Activated naive CD8-positive, alpha-beta T cell treated with anti-CD3 and anti-CD28 coated beads, Interleukin-2, amount 50 U/mL, for 16 hours (primary cell): ENCODE measurements at regions not wholly inside any gene's neighbourhood (a gene's known extent, or its start where the extent isn't known, plus 50 kb on each side); places are given as distances from the start of the nearest gene placed in this dataset.

ENCODE experiments used
- DNase-seq: peaks from one replicate; pipeline ENCODE4 v3.0.0-alpha.2; 2020; ENCODE audit warnings: low read depth, low spot score

DNA sequence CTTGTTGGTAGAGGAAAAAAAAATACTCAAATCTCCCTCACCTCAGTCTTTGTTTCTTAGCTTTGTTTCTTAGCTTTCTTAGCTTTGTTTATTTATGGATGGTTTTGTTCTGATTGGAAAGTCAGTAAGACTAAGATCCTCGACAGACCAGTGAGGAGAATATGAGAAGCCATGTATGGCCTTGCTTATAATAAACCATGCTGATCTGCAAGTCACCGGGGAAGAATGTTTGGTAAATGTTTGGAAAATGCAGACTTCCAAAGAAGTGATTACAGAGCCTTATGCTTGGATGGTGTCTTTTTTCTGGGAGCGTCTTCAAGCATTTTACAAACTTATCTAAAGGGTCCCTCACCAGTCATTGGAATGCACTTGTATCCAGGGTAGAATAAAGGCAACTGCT, 90.1 kb upstream of the NOCT start:
- no peak for DNase-seq

DNA sequence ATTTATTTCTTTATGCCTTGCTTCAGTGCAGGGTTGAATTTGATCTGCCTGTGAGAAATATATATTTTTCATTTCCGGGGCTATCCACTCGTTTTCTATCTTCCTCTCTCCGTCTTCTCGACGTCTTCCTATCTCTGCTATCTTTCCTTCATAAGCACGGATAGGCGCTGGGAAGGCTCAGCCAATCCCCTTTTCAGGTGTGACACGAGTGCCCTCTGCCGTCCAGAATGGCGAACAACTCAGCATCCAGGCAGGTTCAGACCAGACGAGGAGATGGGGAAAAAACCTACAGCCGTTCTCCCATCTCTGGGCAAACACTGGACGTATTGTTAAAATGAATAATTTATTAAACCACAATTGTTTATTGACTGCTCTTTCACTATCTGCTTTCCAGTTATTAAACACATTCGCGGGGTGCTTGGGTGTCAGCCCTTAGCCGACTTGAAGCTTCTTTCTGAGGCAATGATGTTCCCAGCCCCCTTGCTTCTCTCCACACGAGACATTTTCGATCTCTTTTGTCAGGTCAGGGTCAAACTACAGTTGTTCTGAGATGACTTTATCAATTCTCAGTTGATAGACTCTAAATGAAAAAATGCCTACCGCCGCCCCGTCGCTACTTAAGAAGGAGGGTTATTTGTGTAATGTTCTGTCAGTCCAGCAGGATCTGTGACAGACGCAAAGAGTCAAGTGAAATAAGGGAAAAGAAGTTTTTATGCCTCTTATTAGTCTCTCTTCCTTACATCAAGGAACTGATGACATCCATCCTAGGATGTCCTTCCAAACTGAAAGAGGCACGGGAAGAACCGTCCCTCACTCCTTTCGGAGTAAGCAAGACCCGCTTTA, 96.3 kb upstream of the NOCT start:
- DNase-seq, result peak; percentile 2

DNA sequence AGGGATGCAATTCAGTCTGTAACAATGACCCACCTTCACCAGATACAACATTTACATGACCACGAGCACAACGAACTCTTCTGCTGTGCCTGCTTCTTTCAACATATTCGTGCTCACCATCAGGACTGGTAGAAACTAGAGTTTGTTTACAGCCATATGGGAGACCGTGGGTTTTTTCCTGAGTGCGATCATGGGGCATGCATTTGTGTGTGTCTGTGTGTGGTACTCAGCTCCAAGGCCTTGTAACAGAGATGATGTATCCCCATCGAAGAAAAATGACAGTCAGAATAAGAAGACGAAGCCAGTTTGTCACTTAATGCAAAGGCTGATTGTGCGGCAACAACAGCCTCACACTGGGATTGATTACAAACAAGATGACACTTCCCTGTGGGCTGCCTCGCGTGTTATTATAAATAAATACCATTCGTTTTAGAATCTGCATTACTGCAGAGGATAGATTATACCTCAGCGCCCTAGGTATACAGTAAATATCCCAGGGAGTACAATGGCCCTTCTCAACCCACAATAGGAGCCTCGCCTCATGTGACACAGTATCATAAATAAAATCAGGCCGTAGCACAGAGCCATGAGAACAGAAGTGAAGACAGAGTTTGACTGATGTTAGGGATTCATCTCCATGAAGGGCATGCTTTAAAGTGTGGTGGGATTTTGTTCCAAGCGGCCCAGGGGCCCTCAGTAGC, 97.3 kb upstream of the NOCT start:
- DNase-seq, result no peak

DNA sequence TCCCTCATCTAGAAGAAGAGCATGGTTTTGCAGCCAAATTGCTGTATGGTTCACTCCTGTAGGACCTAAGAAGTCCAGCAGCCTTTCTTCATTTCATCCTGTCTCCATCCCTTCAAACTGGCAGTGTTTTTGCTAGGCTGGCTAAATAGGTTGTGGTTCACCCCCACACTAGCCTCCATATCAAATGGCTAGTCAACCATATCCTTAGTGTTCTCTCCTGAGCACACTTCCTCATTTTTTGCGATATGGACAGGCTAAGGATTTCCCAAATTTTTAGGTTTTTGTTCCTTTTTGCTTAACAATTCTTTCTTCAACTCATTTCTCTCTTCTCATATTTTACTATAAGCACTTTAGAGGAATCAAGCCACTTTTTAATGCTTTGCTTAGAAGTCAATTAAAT, 98.8 kb upstream of the NOCT start:
- no peak for DNase-seq

DNA sequence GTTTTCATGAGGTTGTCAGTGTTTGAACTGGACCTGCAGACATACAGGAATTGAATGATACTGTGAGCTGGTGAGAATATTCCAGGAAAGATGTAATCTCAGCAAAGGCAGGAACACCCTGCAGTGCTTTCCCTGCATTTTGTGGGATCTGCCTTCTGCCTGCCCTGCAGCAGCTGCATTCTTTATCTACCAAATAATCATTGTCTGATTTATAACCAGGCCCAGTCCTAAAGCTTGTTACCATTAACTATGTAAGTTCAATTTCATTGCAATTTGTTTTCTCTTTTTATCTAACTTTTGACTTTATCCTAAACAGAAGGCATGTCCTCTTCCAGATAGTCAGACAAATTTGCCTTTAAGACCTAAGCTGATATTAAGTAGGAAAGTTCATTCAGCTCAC, 99.8 kb upstream of the NOCT start:
- DNase-seq, result no peak

DNA sequence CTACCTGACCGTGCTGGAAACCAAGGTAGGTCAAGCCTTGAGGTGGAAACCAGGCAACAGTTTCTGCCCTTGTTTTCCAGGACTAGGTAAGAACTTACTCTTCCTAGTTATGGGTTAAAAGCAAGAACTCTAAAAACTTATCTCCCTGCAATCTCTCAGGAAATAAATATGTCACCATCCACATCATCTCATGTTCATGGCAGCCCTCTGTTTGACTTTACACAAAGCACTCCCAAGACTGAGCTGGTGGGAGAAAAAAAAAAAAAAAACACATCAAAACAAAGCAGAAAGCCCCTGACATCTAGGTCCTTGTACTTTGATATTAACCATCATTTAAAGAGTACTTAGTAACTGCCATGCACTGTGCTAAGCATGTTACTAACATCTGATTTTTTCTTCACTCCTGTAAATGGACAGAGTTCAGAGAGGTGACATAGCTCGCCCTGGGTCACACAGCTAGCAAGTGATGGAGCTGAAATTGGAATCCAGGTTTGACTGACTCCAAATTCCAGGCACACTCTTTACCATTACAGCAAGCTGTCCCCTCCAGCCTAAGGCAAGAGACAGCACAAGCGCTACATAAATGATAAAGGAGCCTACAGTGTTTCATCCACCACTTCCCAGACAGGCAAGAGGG, 102.8 kb upstream of the NOCT start:
- no peak for DNase-seq

DNA sequence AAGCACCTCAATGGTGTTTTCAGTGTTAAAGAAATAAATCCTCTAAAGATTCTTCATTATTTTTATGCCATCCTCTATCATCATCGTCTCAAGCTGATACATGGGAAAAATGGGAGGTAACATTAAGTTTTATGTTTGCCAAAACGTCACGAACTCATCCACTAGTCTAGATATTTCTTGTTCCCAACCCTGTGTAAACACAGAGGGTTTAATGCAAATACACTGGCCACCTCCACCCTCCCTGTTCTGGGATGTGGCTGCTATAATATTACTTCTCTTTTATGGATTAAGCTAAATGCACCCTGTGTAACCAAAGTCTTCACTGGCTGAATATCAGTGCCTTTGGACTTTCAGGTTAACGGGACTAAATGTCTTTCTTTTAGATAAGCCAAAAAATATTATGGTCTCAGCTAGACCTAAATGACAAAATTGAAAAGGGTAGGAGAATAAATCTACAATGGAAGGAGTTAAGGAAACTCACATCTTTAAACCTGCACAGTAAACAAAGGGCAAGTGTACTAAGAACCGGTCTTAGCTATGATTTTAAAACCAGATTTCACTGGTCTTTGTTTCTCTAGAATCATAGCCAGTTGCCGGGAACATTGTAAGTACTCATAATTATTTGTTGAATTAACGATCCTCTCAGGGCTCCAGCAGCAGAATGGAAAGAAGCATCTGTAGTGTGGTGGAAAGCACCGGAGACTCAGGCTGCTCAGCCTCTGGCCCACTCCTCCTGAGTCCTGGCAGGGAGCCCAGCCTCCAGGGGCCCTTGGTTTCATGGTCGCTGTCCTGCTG, 103.5 kb upstream of the NOCT start:
- no peak for DNase-seq

DNA sequence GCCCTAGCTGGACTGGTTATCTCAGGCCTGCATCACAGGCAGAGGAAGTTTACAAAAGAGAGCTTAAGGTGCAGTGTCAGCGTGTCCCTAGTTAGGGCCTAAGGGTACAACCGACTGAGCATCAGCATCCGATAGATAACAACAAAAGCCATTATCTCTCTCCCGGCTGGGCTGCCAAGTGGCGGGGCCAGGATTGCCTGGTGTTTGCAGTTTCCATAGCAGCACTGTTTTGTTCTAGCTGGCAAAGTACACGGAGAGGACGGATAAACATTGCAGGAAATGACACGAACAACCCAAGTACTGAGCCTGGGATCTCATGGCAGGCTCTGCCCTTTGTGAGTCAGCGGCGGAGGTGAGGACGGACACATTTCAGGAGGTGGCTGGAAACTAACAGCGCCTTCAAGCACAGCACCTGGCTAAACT, 104.7 kb upstream of the NOCT start:
- DNase-seq, result no peak

DNA sequence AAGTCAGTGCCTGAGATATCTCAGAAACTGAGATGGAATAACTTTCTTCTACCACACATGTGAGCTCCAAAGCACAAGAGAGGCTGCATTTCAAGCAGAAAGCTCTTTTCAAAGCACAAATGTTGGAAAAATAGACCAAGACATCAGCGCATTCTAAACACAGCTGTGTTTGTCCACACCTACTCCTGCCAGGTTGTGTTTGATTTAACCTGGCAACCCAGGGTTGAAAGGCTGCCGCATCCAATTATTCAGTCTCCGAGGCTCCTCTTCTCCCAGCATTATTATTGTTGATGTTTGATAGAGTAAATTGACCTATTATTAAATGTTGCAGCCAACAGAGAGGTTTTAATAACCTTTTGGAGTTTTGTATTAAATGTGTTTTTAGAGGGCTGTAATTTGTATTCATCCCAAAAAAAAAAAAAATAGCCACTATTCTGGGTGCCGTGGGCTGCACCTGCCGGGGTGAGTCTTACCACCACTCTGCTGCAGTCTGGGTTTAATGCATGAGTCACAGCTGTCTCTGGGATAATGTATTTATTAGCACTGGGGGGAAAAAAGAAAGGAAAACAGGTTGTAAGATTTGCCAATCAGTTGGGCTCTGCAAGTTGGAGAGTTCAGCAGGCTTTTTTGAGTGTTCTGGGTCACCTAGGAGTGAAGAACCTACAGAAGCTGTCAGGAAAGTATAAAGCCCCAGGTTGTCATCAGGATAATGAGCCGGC, 105.2 kb upstream of the NOCT start:
- no peak for DNase-seq

DNA sequence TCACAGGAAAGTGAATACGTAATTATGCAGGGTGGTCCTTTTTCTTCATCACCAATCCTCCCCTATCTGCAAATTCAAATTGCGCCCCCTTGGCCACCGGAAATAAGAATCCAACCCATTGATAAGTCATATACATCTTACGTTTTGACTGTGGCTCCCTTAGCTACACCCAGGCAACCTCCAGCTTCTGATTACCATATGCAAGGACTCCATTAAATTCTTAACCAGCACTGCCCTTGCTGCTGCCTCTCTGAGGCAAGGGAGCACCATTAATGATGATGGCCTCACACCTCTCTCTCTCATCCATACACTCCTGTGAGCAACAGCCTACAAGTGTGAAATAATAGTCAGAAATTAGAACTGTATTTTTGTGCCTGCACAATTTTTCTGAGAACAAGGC, 106.0 kb upstream of the NOCT start:
- no peak for DNase-seq

DNA sequence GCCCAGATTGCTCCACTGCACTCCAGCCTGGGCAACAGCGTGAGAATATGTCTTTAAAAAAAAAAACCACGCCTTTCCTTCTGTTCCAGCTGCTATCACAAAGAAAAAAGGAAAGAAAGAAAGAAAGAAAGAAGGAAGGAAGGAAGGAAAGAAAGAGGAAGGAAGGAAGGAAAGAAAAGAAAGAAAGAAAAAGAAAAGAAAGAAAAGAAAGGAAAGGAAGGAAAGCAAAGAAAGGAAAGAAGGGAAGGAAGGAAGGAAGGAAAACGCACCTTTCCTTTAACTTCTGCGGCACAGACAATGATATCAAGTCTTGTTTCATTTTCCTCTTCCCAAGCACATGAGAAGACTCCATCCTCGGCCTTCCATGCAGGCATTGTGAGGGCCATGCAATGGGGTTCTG, 107.4 kb upstream of the NOCT start:
- DNase-seq, result no peak

DNA sequence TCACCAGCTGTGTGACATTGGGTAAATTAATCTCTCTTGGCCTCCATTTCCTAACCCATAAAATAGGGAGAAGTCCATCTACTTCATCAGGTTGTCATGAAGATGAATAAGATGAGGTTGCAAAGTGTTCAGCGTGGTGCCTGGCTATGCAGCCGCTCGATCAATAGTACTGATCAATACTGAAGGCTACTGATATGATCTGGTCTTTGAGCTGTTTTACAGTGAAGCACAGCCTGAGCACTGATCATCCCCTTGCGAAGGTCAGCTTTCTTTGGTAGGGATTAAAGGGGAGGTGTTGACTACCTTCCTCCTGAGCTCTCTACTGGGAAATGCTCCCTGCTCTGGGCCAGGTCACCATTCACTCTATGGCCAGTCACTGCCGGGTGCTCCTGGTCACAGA, 108.4 kb upstream of the NOCT start:
- DNase-seq, result no peak

DNA sequence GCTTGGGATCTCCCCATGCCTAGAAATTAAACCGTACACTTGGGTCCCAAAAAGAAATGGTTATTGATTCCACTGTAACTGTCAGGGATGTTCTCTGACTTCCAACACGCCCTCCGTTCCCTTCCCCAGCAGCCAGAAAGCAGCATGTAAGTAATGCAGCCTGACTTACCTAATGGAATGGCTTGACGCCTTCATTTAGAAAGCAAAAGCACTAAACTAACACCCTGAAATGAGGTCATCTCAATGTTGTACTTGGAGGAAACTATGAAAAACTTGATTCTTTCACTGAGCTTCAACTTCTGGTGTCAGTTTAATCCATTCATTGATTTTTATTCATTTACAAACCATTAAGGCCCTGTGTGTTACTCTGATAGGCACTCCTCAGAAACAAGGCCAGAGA, 110.8 kb upstream of the NOCT start:
- no peak for DNase-seq

DNA sequence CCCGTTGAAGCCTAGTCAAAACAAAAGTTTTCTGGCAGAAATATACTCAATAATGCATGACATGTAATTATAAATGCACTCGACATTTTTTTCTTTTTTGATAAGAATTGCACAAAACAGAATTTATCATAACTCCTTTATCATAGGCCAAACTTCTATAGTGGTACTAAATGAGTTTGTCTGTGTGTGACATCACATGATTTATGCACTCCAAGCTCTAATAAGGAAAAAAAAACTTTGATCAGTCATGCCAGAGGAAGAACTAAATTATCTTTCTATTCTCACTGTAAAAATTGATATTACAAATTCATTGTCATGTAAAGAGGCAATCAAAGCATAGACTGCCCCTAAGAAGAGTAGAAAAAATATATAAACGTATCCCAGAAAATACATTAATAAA, 112.4 kb upstream of the NOCT start:
- no peak for DNase-seq

DNA sequence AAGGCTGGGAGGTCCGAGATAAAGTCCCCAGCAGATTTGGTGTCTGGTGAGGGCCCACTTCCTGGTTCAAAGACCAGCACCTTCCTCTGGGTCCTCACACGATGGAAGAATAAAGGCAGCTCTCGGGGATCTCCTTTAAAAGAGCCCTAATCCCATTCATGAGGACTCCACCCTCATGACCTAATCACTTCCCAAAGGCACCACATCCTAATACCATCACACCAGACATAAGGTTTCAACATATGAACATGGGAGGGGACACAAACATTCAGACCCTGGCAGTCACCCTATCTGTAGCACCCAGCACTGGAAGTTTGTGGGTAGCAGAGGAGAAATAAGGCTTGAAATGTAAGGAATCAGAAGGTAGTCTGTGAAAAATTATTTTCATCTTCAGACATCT, 112.9 kb upstream of the NOCT start:
- no peak for DNase-seq

DNA sequence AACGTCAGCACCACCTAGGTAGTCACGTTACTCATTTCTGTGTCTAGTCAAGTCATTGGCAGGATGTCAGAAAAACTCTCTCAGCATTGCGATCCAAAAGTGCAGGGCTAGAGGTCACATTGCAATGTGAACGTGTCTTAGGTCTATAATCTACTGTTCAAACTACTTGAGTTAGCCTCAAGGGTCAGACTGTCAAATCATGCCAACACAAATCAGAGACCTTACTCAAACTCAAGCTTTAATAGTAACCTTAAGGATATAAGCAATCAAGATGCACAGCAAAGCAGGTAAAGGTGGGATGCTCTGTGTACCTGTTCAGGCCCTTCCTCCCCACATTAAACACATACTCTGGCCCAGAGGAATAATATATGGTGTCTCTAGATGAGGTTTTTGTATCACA, 114.4 kb upstream of the NOCT start:
- DNase-seq, result no peak

DNA sequence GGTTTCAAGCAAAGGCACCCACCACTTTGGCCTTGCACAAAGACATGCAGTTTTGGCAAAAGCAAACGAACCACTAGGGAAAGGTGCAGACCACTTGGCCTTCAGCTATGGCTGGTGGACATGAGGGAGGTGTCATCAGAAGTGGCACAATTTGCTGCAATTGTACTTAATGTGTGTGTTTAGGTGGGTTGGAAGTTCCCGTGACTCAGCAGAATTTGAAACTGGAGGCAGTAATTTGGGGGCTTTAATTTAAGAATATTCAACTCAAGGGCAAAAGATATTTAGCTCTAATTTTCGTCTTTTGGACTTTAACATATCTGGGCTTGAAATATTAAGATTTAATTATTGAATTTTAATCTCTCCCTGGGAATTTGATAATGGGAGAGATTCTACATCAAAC, 115.6 kb upstream of the NOCT start:
- no peak for DNase-seq

DNA sequence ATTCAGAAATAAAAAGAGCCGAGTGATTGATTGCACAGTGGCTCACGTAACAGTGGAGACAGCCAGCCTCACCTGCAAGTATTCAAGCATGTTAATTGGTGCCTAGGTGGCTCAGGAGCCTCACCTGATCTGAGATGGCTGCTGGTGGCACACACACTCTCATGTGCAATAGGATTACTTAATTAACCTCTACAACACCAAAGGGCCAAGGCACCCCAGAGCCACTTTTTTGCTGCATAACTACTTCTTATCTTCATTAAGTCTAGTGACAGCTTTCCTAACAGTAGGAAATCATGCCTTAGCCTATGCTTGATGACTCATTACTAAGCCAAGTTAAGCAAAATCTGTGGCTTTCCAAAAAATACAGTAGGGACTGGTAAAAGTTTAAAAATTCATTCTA, 117.3 kb upstream of the NOCT start:
- no peak for DNase-seq

DNA sequence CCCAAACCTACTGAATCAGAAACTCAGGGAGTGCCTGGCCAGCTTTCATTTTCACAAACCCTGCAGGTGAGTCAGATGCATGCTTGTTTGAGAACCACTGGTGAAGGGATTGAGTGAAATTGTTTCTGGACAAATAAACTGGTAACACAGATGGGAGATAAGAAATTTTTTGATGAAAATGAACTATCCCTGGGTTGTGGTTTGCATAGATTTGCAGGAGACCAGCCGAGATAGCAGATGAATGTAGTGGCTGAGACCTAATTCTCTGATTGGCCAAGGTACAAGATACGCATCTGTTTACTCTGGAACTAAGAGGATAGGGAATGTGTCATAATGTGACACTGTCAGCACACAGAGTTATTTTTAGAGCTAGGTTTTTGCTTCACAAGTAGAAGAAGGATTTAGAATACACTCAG, 117.8 kb upstream of the NOCT start:
- no peak for DNase-seq

DNA sequence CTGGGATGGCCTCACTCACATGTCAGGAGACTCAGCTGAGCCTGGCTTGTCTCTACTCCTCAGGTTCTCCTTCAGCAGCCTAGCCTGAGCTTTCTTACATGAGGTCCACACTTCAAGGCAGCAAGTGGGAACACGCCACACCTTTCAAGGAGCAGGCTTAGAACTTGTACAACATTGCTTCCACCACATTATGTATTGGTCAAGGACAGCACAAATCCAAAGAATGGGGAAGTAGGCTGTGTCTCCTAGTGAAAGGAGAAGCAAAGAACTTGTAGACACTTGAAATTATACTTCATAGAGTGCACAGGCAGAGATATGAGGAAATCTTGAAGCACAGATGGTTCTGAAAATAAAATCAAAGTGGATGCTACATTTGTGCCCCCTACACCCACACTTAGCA, 120.9 kb upstream of the NOCT start:
- DNase-seq, result no peak

DNA sequence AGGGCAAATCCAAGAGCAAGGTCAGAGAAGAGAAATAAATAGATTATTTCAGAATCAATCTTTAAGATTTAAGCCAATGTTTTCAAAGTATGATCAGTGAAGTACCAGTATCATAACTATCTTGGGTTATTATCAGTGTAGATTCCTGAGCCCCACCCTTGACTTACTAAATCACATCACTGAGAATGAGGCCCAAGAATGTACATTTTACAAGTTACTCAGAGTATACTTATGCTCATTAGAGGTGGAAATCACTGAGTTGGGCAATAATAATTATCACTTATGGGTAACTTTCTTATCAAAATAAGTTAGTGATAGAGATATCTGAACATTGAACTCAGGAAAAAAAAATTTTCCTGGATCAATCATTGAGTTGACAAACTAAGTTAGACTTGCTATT, 121.6 kb upstream of the NOCT start:
- DNase-seq, result no peak
